HG02798 (cell line): ENCODE measurements at regions not wholly inside any gene's neighbourhood (a gene's known extent, or its start where the extent isn't known, plus 50 kb on each side); places are given as distances from the start of the nearest gene placed in this dataset.
A peak's percentile ranks its signal among the peaks of the same experiment; 100 is the strongest.

ENCODE experiments used
- ATAC-seq: cut with Tn5 transposase; IDR thresholded peaks from one replicate; pipeline ENCODE4 v1.9.1; 2021; ENCODE audit warnings: mild to moderate bottlenecking; ENCODE audit not compliant: unreplicated experiment, poor library complexity

- ATAC-seq: no peak
These were observed 85.0 kb downstream of the NUF2 start for GRCh38 chr1:163406772-163407171.

DNA sequence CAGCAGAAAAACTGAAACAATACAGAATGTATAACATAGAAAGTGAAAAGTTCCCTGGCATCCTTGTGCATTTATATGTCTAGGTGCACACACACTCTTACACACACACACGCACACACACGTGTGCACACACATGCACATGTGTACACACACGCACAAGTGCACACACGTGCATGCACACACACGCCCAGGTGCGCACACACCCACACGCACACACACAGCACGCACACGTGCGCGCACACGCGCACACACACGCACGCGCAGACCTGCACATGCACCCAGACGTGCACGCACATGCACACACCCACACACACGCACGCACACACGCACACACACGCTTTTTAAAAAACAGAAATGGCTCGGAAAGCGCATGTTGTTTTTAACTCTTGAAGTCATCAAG lies 86.5 kb downstream of the NUF2 start:
- ATAC-seq: no peak

DNA sequence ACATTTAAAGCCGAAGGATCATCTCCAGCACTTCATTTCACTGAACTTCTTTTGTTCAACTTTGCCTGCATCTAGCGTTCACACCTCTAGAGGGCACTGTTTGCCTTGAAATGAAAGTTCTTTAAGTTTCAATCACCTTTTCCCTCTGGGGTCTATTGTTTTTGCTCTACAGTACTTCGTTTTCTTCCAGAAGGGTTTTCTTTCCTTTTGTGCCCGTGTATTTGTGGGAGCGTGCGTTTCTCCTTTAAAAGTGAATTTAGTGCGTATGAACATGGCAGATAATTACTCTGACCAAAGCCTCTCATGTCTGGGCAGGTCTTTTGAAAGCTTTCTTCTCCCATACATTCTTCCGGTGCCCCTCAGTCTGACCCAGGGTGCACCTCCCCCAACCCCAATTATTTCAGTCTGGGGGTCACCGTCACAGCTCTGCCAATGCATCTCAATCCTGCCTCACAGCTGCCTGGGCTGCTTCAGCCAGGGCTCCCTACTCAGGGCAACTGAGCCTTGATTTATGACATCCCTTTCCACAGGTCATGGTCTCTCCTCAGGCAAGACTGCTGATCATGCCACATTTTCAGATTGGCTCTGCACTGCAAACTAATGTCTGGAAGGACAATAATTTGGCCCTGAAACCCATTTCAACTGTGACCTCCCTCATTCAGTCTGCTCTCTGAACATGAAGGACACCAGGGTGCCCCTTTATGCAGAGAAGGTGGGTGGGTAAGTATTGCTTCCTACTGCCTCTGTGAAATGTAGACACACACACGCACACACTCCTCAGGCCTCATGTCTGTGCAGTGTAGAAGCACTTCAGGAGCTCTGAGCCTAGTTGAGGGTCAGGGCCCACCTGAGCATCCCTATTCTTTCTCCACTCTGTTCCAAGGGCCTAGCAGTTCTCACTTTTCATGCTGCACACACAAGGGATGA lies 88.6 kb downstream of the NUF2 start:
- ATAC-seq: peak; percentile 49

DNA sequence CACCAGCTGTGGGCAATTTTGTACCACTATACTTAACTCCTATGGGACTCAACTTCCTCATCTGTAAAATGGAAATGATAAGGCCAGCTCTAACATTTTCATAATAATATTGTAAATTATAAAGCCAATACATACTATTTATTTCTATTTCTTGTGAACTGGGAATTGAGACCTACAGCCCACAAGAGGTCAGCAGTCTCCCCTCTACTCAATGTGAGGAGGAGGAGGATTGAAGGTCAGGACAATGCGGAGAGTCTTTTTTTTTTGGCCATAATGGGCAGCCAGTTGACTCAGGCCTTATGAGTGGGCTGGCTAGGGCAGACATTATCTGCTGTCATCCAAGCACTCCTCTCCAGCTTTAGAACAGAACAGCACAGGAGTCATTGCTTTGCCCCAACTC lies 90.5 kb downstream of the NUF2 start:
- no peak for ATAC-seq

GRCh38 chr1:163414778-163415177 lies 93.0 kb downstream of the NUF2 start:
- peak; percentile 88 for ATAC-seq

DNA sequence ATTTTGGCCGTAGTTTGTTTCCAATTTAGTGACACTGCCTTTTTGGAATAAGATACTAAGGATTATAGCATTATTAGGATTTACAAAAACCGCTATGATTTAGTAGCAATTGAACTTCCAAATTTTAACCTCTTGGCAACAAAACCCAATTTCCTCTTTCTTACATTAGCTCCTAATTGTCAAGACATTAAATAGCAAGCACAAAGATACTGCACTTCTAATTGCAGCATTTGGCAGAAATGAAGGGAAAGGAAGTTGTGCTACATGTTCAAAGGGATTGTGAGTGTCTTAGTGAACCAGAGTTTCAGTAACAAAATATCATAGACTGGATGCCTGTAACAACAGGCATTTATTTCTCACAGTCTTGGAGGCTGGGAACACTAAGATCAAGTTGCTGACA lies 99.9 kb downstream of the NUF2 start:
- ATAC-seq: no peak

GRCh38 chr1:163422738-163423404 lies 101.1 kb downstream of the NUF2 start:
- ATAC-seq: no peak

- no peak for ATAC-seq
These were observed 104.9 kb downstream of the NUF2 start for GRCh38 chr1:163426505-163427251.

DNA sequence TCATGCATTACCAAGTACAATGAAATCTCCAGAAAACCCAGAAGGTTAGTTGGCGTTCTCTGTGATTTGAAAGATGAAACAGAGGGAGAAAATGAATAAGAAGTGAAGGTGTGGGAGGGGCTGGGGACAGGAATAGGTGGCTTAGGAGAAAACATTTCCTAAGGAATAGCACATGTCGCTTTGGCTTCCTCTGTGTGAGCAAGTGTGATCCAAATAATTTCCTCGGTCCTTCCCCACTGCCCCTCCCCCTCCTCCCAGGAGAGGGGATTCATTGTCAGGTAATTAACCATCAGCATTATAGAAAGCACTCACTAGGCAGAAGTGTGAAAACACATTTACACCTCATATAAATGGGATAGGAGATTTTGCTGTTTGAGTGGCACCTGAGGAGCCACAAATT lies 105.5 kb downstream of the NUF2 start:
- no peak for ATAC-seq

DNA sequence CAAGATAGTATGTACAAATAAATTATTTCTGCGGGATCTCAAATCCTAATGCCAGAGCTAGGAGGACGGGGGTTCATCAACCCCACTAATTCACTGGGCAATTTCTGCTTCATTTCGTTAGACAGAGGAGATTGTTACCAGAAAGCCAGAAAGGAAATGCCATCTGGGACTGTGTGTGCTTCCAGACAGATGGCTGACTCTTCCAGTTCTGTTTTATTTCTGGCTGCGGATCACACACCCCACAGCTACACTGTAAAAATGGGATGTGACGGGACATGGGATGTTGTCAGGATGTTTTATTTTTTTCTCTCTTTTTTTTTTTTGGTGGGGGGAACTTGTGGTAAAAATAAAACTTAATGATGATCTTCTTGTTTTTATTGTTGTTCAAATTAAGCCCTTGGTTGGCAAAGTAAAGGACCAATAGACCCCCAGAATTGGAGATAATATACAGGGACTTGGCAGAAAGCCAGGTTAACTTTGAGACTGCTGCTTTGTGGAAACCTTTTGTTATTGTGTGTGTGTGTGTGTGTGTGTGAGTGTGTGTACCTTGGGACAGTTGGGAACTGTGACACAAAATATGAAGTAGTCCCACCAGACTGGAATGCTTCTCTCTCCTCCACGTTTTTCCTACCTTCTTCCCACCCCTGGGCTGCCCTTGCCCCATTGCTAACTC lies 114.5 kb downstream of the NUF2 start:
- ATAC-seq: no peak

DNA sequence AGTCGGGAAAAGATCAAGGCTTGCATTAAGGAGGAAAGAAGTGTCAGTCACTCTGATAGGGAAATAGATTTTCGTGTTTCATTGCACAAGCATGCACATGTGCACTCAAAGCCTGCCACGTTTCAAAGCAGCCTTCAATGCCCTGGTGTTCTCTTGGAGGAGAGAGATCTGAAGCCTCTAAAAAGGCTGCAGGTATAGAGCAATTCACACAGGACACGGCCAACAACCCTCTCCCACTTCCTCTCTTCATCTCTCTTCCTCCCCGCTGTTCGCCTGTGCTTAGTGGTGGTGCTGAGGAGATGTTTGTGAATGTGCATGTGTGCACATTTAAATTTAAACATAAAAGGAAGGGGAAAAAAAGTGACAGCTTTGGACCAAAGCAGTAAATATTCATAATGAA lies 117.7 kb downstream of the NUF2 start:
- no peak for ATAC-seq

DNA sequence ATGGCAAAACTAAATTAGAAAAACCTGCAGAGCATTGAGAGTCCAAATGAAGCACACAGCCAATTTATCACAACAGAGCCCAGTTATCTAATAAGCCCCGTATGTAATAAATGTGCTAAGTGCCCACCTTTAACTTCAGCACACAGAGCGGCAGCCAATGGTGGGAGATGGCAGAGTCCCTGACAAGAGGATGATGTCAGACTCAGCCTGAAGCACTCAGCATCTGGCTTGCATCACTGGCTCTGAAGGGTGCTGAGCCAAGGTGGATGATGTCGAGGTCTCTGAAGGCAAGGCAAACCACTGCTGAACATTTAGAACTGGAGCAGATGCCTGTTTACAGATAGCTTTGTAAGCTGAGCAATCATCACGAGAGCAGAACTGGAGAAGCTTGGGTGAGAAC lies 118.3 kb downstream of the NUF2 start:
- ATAC-seq: no peak

DNA sequence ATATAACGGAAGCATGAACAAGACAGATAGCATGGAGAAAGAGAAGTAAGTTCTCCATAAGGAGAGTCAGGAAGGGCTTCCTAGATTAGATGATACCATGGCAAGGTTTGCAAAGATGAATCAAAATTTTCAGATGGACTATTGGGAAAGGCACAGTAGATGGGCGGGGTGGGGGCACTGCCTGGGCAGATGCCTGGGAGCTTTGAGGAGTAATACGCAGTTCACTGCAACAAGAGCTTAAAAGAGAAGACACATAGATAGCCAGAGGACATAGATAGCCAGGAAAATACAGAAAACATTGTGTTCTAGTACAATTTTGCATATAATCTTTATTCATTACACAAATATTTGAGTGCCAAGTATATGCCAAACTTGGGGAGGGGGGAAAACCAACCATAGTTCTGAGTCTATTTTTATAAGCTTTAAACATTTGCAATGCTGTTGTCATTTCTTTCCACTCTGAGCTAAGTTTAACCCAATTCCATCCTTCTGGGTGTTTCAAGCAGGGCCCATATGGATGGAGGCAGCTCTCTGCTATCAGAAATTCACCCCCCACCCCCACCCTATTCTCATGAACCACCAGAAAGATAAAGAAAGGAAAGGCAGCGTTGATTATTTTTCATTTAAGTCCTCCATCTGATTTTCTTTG lies 120.6 kb downstream of the NUF2 start:
- no peak for ATAC-seq

DNA sequence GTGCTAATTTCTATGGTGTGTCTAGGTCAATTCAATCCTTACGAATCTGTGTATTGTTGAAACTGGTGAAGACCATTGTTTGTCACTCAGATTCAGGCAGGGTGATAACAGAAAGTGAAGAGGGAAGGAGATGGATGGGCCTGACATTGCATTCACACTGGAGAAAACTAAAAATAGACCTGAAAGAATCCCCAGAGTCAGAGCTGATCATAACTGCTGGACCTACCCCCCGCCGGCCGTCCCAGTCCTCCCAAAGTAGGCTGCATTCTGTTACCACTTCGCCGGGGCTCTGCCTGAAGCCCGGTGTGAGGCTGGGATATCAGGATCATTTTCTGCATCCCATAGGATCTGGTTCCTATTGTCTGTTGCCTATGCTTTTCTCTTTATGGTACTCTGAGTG lies 121.1 kb downstream of the NUF2 start:
- no peak for ATAC-seq

DNA sequence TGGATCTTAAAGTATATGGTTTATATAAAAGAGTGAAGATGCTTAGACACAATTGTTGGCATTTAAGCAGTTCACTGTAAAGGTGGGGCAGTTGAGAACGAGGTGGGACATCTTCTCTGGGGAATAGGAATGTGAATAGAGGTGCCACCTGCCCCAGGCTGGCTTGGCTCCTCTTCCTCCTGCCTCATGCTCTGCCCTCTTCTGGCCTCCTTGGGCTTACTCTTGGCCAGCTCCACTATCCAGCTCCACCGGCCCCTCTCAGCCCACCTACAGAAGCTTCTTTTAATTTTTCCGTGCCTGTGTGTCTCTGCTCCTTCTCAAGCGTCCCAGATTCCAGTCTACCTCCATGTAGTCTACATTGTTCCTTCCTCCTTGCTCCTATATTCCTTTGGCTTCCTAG lies 122.1 kb downstream of the NUF2 start:
- no peak for ATAC-seq

DNA sequence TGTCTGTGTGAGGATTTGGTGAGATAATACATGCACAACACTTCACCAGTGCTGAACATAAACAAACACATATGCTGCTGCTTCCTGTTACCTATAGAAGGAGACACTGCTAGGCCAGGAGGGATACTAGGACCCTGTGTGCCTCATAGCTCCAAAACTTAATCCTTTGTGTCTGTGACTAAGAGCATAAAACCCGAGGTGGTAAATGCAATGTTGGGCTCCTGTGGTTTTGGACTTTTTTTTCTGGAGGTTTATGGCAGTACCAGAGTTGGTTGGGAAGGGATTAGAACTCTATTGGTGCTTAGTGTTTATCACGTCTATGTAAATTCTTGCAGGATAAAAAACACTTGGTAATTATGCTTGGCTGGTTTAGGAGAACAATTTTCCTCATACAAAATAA lies 122.9 kb downstream of the NUF2 start:
- no peak for ATAC-seq

DNA sequence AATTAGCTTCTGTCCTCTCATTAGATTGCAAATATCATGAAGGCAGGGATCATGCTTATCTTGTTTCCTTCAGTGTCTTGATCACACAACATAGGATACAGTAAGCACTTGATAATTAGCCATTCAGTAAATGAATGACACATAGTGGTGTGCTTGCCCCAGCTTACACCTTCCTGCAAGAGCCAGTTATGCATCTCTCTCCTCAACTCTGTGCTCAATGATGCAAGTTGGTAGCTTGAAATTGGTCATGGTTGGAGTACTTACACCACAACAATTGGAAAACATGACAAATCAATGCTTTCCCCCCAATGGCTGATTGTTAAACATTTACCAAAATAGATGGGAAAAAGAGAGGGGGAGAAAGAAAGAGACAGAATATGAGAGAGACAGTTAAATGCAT lies 129.2 kb downstream of the NUF2 start:
- no peak for ATAC-seq

- no peak for ATAC-seq
These were observed 137.8 kb downstream of the NUF2 start for GRCh38 chr1:163459539-163459938.

GRCh38 chr1:163467289-163467688 lies 145.5 kb downstream of the NUF2 start:
- ATAC-seq: no peak
